ENCODE measurements at regions not wholly inside any gene's neighbourhood (a gene's known extent, or its start where the extent isn't known, plus 50 kb on each side); places are given as distances from the start of the nearest gene placed in this dataset.

DNA sequence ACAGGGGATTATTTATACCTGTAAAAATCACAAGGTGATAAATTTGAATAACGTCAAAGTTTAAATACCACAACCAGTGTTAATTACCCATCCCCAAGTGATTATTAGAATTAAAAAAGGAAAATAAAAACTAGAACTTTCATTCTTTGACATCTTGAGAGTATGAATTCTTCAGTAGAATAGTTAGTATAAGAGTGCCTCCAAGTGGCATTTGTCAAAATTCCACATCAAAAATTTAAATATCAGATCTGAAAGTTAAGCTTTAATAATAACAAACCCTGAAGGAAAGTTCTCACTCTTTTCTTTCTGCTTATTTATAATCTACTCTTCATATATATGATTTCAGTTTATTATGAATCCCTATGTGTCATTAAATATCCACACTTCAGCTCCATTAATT is 273.7 kb upstream of the KYNU start:
- no peak for DNase-seq (ENCODE audit: low spot score)
- in situ Hi-C loops (cut with MboI; ENCODE audit: low sequenced_read_pairs, unreplicated experiment): no loop called here
- TF ChIP-seq, protein P1, sequence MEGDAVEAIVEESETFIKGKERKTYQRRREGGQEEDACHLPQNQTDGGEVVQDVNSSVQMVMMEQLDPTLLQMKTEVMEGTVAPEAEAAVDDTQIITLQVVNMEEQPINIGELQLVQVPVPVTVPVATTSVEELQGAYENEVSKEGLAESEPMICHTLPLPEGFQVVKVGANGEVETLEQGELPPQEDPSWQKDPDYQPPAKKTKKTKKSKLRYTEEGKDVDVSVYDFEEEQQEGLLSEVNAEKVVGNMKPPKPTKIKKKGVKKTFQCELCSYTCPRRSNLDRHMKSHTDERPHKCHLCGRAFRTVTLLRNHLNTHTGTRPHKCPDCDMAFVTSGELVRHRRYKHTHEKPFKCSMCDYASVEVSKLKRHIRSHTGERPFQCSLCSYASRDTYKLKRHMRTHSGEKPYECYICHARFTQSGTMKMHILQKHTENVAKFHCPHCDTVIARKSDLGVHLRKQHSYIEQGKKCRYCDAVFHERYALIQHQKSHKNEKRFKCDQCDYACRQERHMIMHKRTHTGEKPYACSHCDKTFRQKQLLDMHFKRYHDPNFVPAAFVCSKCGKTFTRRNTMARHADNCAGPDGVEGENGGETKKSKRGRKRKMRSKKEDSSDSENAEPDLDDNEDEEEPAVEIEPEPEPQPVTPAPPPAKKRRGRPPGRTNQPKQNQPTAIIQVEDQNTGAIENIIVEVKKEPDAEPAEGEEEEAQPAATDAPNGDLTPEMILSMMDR (IDR thresholded peaks at IDR 0.05; ENCODE audit: borderline replicate concordance, control extremely low read depth, extremely low read depth, insufficient read depth, missing control alignments): no peak

DNA sequence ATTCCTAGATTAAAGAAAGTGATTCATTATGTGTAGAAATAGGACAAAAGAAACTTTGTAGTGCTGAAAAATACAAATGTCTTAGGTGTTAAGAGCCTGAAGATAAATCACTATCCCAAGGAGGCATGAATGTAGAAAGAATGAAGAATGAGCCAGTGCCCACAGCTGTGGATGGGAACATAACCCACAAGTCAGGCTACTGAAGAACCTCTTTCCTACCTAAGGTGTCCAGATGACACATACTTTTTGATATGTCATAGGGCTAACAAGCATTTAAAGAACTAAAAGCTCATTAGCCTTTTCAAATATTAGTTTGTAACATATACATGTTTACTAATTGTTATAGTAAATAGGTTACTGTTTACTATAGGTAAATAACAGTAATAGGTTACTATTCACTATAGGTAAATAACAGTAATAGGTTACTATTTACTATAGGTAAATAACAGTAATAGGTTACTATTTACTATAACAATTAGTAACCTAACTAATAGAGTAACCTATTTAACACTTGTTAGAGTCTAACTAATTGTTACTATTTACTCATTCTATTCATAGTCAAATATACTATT is 275.0 kb upstream of the KYNU start:
- in situ Hi-C loops (cut with MboI; ENCODE audit: low sequenced_read_pairs, unreplicated experiment): no loop called here
- TF ChIP-seq, protein P1 (IDR thresholded peaks at IDR 0.05; ENCODE audit: borderline replicate concordance, control extremely low read depth, extremely low read depth, insufficient read depth, missing control alignments): no peak
- DNase-seq (ENCODE audit: low spot score): no peak

DNA sequence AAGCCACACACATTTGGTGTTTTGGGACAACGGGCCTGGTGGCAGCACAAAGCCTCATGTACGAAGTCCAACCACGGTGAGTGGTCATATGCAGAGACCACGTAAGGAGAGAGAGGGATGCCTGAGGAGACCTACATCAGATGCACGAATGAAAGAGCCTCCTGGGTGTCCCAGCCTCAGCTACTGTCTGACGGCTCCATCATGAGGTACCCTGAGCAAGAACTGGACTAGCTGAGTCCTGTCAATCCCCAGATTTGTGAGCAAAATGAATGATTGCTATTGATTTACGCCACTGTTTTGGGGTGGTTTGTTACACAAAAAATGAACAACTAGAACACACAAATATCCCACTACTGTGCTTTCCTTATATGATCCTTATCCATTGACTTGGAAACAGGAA is 275.7 kb upstream of the KYNU start:
- no peak for DNase-seq (ENCODE audit: low spot score)
- TF ChIP-seq, protein P1 (IDR thresholded peaks at IDR 0.05; ENCODE audit: borderline replicate concordance, control extremely low read depth, extremely low read depth, insufficient read depth, missing control alignments): no peak
- in situ Hi-C loops (cut with MboI; ENCODE audit: low sequenced_read_pairs, unreplicated experiment): no loop called here

DNA sequence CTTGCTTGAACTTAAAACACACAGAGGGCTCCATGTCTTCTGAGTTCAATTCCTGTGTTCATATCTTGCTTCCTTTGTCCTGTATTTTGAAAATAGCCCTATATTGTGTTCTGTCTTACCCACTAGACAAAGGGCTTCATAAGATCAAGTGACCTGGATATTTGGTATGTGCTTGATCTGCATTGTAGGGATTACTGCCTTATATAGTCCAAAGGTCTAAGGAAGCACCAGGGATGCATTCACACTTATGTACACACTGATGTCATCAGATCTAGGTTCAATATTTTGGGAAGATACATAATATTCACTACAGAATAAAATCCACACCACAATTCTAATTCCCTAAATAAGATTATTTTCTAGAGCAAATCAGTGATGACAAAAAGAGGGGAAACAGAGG is 278.0 kb upstream of the KYNU start:
- TF ChIP-seq, protein P1 (IDR thresholded peaks at IDR 0.05; ENCODE audit: borderline replicate concordance, control extremely low read depth, extremely low read depth, insufficient read depth, missing control alignments): no peak
- in situ Hi-C loops (cut with MboI; ENCODE audit: low sequenced_read_pairs, unreplicated experiment): no loop called here
- DNase-seq (ENCODE audit: low spot score): no peak

DNA sequence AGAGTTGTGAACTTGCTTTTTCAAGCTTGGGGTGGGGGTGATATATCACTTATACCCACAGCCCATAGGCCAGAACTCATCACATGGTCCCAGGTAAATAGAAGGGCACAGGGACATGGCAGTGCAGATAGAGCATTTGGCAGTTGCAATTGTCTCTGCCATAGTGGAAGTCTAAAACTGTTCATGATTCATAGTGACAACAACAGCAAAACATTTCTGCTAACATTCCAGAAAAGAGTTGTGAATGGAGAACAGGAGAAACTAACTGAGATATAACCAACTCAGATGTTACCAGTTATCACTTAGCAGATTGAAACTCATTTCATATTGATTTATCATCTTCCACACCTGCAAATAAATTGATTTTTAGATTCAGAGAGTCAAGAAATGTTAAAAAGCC is 278.6 kb upstream of the KYNU start:
- TF ChIP-seq, protein P1 (IDR thresholded peaks at IDR 0.05; ENCODE audit: borderline replicate concordance, control extremely low read depth, extremely low read depth, insufficient read depth, missing control alignments): no peak
- DNase-seq (ENCODE audit: low spot score): no peak
- in situ Hi-C loops (cut with MboI; ENCODE audit: low sequenced_read_pairs, unreplicated experiment): no loop called here

DNA sequence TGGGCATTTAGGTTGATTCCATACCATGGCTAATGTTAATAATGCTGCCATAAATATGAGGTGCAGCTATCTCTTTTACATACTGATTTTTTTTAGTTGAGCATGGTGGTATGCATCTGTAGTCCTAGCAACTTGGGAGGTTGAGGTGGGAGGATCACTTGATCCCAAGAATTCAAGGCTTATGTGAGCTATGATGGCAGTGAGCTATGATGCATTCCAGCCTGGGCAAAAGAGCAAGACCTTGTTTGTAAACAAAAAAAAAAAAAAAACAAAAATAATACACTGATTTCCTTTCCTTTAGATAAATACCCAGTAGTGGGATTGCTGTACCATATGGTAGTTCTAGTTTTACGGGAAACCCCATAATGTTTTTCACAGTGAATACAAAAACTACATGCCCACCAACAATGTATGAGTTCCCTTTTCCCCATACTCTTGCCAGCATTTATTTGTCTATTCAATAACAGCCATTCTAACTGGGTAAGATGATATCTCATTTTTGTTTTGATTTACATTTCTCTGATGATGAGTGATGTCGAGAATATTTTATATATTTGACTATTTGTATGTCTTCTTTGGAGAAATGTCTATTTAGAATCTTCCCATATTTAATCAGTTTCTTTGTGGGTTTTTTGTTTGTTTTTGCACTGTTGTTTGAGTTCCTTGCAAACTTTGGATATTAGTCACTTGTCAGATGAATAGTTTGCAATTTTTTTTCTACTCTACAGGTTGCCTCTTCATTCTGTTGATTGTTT is 281.0 kb upstream of the KYNU start:
- no peak for DNase-seq (ENCODE audit: low spot score)
- TF ChIP-seq, protein P1 (IDR thresholded peaks at IDR 0.05; ENCODE audit: borderline replicate concordance, control extremely low read depth, extremely low read depth, insufficient read depth, missing control alignments): no peak
- in situ Hi-C loops (cut with MboI; ENCODE audit: low sequenced_read_pairs, unreplicated experiment): no loop called here
